ENCODE measurements at regions not wholly inside any gene's neighbourhood (a gene's known extent, or its start where the extent isn't known, plus 50 kb on each side); places are given as distances from the start of the nearest gene placed in this dataset.

- TF ChIP-seq CTCF (IDR thresholded peaks at IDR 0.05; ENCODE audit: low read depth, low read length, poor library complexity, severe bottlenecking) (no peak), EZH2phosphoT487 (IDR thresholded peaks at IDR 0.05; ENCODE audit: borderline replicate concordance, low read length) (no peak)
Measured at GRCh38 chr2:217414429-217414828, 554.6 kb upstream of the TNP1 start.

Measured in DOHH2 (cell line).